ENCODE measurements at regions not wholly inside any gene's neighbourhood (a gene's known extent, or its start where the extent isn't known, plus 50 kb on each side); places are given as distances from the start of the nearest gene placed in this dataset.

DNA sequence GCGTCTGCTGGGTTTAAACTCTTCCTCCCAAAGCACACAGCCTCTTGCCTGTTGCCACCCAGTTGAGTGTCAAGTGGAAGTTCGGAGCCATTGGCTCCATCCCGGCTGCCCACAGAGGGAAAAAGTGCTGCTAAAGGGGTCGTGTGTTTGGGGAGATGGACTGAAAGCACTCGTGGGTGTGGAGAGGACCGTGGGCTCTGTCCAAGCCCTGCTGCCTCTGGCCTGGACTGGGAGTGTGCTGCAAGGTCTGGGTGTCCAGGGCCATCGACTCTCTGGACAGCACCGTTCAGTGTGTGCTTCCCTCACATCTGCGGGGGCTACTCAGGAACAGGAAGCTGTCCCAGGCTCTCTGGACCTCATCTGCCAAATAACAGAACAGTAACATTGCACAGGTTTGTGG, 269.3 kb downstream of the DLL1 start:
- H3K27me3 ChIP-seq = peaks cover 0 to 13% (median 4%) of the 10 kb centered on the region in 9 donors
- ATAC-seq = no peak
- peak overlapping the region in 2 of 12 donors; percentile 88 to 91 for H3K27ac ChIP-seq
- peak in 1 of 5 donors; percentile 15 for DNase-seq
- 66 to 85% (median 83%) methylated on average over 9 of the region's 9 CpGs for WGBS, 4 donors
- H3K9me3 ChIP-seq = no peaks in the 10 kb centered on the region
- H3K4me3 ChIP-seq = peak overlapping the region in 2 of 12 donors; percentile 34 to 48
- intact Hi-C loops (cut with DNase I) = loop anchor here in 7 of 10 donors (5.0 to 10.0 kb wide), 5 partner anchors 116 to 273 kb away; partner anchors contain the start of gene DLL1 (in 4 of the 7)
- no peaks in the 10 kb centered on the region for H3K36me3 ChIP-seq
- TF ChIP-seq POLR2A (IDR thresholded peaks at IDR 0.05) = no peak
- TF ChIP-seq CTCF (IDR thresholded peaks at IDR 0.05) = no peak
- H3K4me1 ChIP-seq = peaks cover 0 to 29% (median 4%) of the 10 kb centered on the region in 12 donors

DNA sequence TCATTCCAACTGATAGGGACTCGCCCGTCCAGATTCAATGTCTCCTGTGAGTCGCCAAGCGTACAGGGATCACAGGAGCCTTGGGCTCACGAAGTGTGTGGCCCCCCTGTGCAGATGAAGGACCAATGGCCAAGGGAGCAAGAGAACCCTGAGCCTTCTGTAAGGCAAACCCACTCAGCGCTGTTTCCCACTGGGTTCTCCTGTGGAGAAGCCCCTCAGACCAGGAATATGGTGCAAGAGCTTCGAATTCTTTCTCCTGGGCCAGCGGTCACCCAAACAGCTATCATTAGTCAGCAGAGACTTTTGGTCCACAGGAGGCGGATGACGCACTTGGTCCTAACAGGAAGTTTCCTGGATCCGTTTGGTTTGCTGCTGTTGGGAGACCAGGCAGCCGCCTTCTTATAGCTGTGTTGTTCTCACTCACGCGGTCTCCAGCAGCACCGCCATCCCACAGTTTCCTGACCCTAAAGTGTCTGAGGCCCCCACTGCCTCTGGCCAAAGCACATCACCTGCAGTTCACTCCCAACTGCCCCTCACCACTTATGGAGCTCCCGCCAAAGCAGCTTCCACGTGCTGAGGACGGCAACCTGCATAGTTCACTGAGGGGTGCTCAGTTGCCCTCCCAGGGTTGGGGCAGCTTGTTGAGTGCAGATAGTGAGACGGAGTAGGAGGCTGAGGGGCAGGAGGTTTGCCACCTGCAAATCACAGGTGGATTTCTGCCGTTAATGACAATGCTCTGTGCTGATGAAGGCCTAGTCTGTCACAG, 268.6 kb downstream of the ERMARD start:
- intact Hi-C loops (cut with DNase I) = loop anchor here in 7 of 10 donors (5.0 to 10.0 kb wide), 5 partner anchors 117 to 275 kb away; partner anchors contain the start of gene DLL1 (in 4 of the 7)
- DNase-seq = peak in 2 of 5 donors; percentile 17 to 59
- H3K9me3 ChIP-seq = no peaks in the 10 kb centered on the region
- no peak for TF ChIP-seq CTCF (IDR thresholded peaks at IDR 0.05)
- TF ChIP-seq POLR2A (IDR thresholded peaks at IDR 0.05) = no peak
- peaks cover 0 to 29% (median 4%) of the 10 kb centered on the region in 12 donors for H3K4me1 ChIP-seq
- WGBS, 4 donors = 82 to 95% (median 92%) methylated on average over 18 to 20 of the region's 20 CpGs
- peaks cover 0 to 13% (median 4%) of the 10 kb centered on the region in 9 donors for H3K27me3 ChIP-seq
- no peak overlapping the region for H3K4me3 ChIP-seq
- ATAC-seq = peak in 1 of 4 donors; percentile 28
- no peaks in the 10 kb centered on the region for H3K36me3 ChIP-seq
- H3K27ac ChIP-seq = peak overlapping the region in 5 of 12 donors; percentile 3 to 38 (median 31)

- WGBS, 4 donors = 69 to 79% (median 76%) methylated on average over 19 of the region's 19 CpGs
- no peaks in the 10 kb centered on the region for H3K36me3 ChIP-seq
- peaks cover 0 to 29% (median 4%) of the 10 kb centered on the region in 12 donors for H3K4me1 ChIP-seq
- no peaks in the 10 kb centered on the region for H3K9me3 ChIP-seq
- intact Hi-C loops (cut with DNase I) = no loop called here
- TF ChIP-seq CTCF (IDR thresholded peaks at IDR 0.05) = no peak
- TF ChIP-seq POLR2A (IDR thresholded peaks at IDR 0.05) = no peak
- peak overlapping the region in 5 of 12 donors; percentile 3 to 38 (median 18) for H3K27ac ChIP-seq
- DNase-seq = no peak
- H3K27me3 ChIP-seq = peaks cover 0 to 16% (median 4%) of the 10 kb centered on the region in 9 donors
- ATAC-seq = no peak
- no peak overlapping the region for H3K4me3 ChIP-seq
Measured at GRCh38 chr6:170018936-170019817, 267.8 kb downstream of the ERMARD start.
